ENCODE measurements at regions not wholly inside any gene's neighbourhood (a gene's known extent, or its start where the extent isn't known, plus 50 kb on each side); places are given as distances from the start of the nearest gene placed in this dataset.

DNA sequence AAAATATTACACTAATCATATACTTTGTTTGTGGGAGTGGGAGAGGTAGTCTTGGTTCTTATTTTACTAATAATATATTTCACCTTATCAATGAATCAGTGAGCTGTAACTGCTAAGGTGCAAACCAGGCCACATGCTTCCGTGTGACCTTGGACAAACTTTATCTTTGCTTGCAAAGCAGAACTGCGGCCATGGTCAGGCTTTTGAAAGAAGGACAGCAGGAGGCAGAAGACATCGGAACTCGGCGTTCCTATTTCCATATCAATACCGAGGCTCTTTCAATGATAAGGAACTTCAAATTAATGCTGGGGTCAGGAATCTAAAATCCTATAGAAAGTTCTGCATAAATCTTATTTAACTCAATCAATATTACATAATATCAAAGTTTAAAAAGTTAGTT lies 491.9 kb upstream of the PFKP start:
- intact Hi-C loops (cut with DNase I), result no loop called here
- peaks cover 0 to 18% (median 0%) of the 10 kb centered on the region in 9 donors for H3K27me3 ChIP-seq
- ATAC-seq, result no peak
- no peaks in the 10 kb centered on the region for H3K9me3 ChIP-seq
- H3K4me1 ChIP-seq, result no peaks in the 10 kb centered on the region
- H3K4me3 ChIP-seq, result no peak overlapping the region
- 33 to 55% (median 43%) methylated on average over 6 of the region's 6 CpGs for WGBS, 4 donors
- TF ChIP-seq POLR2A (IDR thresholded peaks at IDR 0.05) (no peak), CTCF (IDR thresholded peaks at IDR 0.05) (no peak)
- DNase-seq, result no peak
- no peaks in the 10 kb centered on the region for H3K36me3 ChIP-seq
- H3K27ac ChIP-seq, result no peak overlapping the region

GRCh38 chr10:2572611-2573010 lies 494.7 kb upstream of the PFKP start:
- Histone ChIP-seq H3K4me1 (no peaks in the 10 kb centered on the region), H3K27ac (no peak overlapping the region), H3K36me3 (no peaks in the 10 kb centered on the region), H3K4me3 (no peak overlapping the region), H3K27me3 (peaks cover 0 to 18% (median 0%) of the 10 kb centered on the region in 9 donors), H3K9me3 (no peaks in the 10 kb centered on the region)
- WGBS, 4 donors, result 44 to 56% (median 51%) methylated on average over 1 of the region's 1 CpG
- DNase-seq (no peak), ATAC-seq (no peak)
- no peak for TF ChIP-seq POLR2A (IDR thresholded peaks at IDR 0.05)
- no peak for TF ChIP-seq CTCF (IDR thresholded peaks at IDR 0.05)
- intact Hi-C loops (cut with DNase I), result no loop called here

GRCh38 chr10:2556883-2557282 lies 510.5 kb upstream of the PFKP start:
- intact Hi-C loops (cut with DNase I), result no loop called here
- TF ChIP-seq CTCF (IDR thresholded peaks at IDR 0.05) (no peak), POLR2A (IDR thresholded peaks at IDR 0.05) (no peak)
- Histone ChIP-seq H3K27me3 (no peaks in the 10 kb centered on the region), H3K4me3 (no peak overlapping the region), H3K27ac (no peak overlapping the region), H3K4me1 (no peaks in the 10 kb centered on the region), H3K36me3 (no peaks in the 10 kb centered on the region), H3K9me3 (no peaks in the 10 kb centered on the region)
- WGBS, 4 donors, result 80 to 89% (median 84%) methylated on average over 1 of the region's 1 CpG
- ATAC-seq, result no peak
- DNase-seq, result no peak

- no peak for ATAC-seq
- Histone ChIP-seq H3K27ac (no peak overlapping the region), H3K9me3 (no peaks in the 10 kb centered on the region), H3K36me3 (no peaks in the 10 kb centered on the region), H3K27me3 (peaks cover 0 to 4% (median 0%) of the 10 kb centered on the region in 9 donors), H3K4me3 (no peak overlapping the region), H3K4me1 (no peaks in the 10 kb centered on the region)
- intact Hi-C loops (cut with DNase I), result no loop called here
- no peak for DNase-seq
- TF ChIP-seq POLR2A (IDR thresholded peaks at IDR 0.05) (no peak), CTCF (IDR thresholded peaks at IDR 0.05) (no peak)
Measured at GRCh38 chr10:2548071-2548470, 519.3 kb upstream of the PFKP start.
